ENCODE measurements at regions not wholly inside any gene's neighbourhood (a gene's known extent, or its start where the extent isn't known, plus 50 kb on each side); places are given as distances from the start of the nearest gene placed in this dataset.

- no peak for TF ChIP-seq CTCF (IDR thresholded peaks at IDR 0.05)
- TF ChIP-seq REST (IDR thresholded peaks at IDR 0.05) = no peak
- no peak for TF ChIP-seq CEBPB (IDR thresholded peaks at IDR 0.05)
- TF ChIP-seq KDM1A (IDR thresholded peaks at IDR 0.05; ENCODE audit: low read depth) = no peak
These were observed 425.3 kb upstream of the FANCL start for GRCh38 chr2:58666323-58666970.

Data from A549 (cell line).